Mucosa of gallbladder (tissue), 1 donor: ENCODE measurements at regions not wholly inside any gene's neighbourhood (a gene's known extent, or its start where the extent isn't known, plus 50 kb on each side); places are given as distances from the start of the nearest gene placed in this dataset.

Source experiments
- DNase-seq: peaks from one replicate; pipeline ENCODE4 v3.0.0-alpha.2; 2020; ENCODE audit warnings: low spot score
- donor health status: DM: no; HTN: no; CAD: no.

GRCh38 chr22:27679693-27680488 lies 121.7 kb downstream of the MN1 start:
- no peak for DNase-seq

- no peak for DNase-seq
These were observed 120.9 kb downstream of the MN1 start for GRCh38 chr22:27680636-27681035.

- no peak for DNase-seq
These were observed 120.5 kb downstream of the MN1 start for GRCh38 chr22:27681037-27681436.

- no peak for DNase-seq
These were observed 119.1 kb downstream of the MN1 start for GRCh38 chr22:27682437-27682836.

- DNase-seq: no peak
These were observed 116.7 kb downstream of the MN1 start for GRCh38 chr22:27684901-27685300.

GRCh38 chr22:27685515-27685914 lies 116.0 kb downstream of the MN1 start:
- DNase-seq: peak; percentile 43

GRCh38 chr22:27685970-27686369 lies 115.6 kb downstream of the MN1 start:
- no peak for DNase-seq

GRCh38 chr22:27686534-27686933 lies 115.0 kb downstream of the MN1 start:
- DNase-seq: peak; percentile 92

GRCh38 chr22:27687984-27688545 lies 113.5 kb downstream of the MN1 start:
- no peak for DNase-seq

- DNase-seq: no peak
These were observed 111.9 kb downstream of the MN1 start for GRCh38 chr22:27689664-27690063.

- no peak for DNase-seq
These were observed 111.0 kb downstream of the MN1 start for GRCh38 chr22:27690599-27690998.

GRCh38 chr22:27692243-27692642 lies 109.3 kb downstream of the MN1 start:
- no peak for DNase-seq

GRCh38 chr22:27695925-27696324 lies 105.6 kb downstream of the MN1 start:
- no peak for DNase-seq

- no peak for DNase-seq
These were observed 103.7 kb downstream of the MN1 start for GRCh38 chr22:27697888-27698287.
